Ectodermal cell (in vitro differentiated cells): ENCODE measurements at regions not wholly inside any gene's neighbourhood (a gene's known extent, or its start where the extent isn't known, plus 50 kb on each side); places are given as distances from the start of the nearest gene placed in this dataset.
"Not testable (repeated sequence)": the region's sequence is repeated elsewhere in the genome, so short reads cannot be mapped to it uniquely, and the experiment has no call there.

ENCODE experiments used
- H3K27ac ChIP-seq: 2 replicates; pipeline ENCODE4 v1.7.0; 2013; ENCODE audit warnings: mild to moderate bottlenecking, low read depth, low read length; ENCODE audit not compliant: insufficient read depth, poor library complexity, severe bottlenecking
- H3K27me3 ChIP-seq: 2 replicates; pipeline ENCODE4 v1.7.0; 2013; ENCODE audit warnings: mild to moderate bottlenecking, low read length; ENCODE audit not compliant: insufficient read depth, control insufficient read depth, poor library complexity, severe bottlenecking
- H3K36me3 ChIP-seq: one replicate; pipeline ENCODE4 v1.7.0; 2013; ENCODE audit warnings: low read length; ENCODE audit not compliant: control insufficient read depth, insufficient read depth
- H3K4me1 ChIP-seq: one replicate; pipeline ENCODE4 v1.7.0; 2013; ENCODE audit warnings: low read length; ENCODE audit not compliant: control insufficient read depth, insufficient read depth
- H3K4me3 ChIP-seq: 2 replicates; pipeline ENCODE4 v1.7.0; 2013; ENCODE audit warnings: low read depth, low read length, control low read depth; ENCODE audit not compliant: insufficient read depth
- H3K9me3 ChIP-seq: 2 replicates; pipeline ENCODE4 v1.7.0; 2013; ENCODE audit warnings: mild to moderate bottlenecking, low read length, moderate library complexity; ENCODE audit not compliant: control insufficient read depth
- WGBS, 2 experiments: methylation state at CpG; one replicate each; pipeline ENCODE4 v1.1.7; 2013; ENCODE audit warnings: missing lambda C conversion rate in 2 of 2; 5-methylcytosine and 5-hydroxymethylcytosine counted together

GRCh38 chr6:21282360-21282759 is 311.2 kb upstream of the SOX4 start:
- H3K4me3 ChIP-seq, H3K36me3 ChIP-seq, H3K9me3 ChIP-seq, H3K4me1 ChIP-seq, H3K27ac ChIP-seq, H3K27me3 ChIP-seq: not testable (repeated sequence)
- 90 to 97% methylated on average over 2 of the region's 3 CpGs for whole genome bisulfite sequencing, 2 experiments

- Histone ChIP-seq H3K4me3 (no peak overlapping the region), H3K4me1 (no peaks in the 10 kb centered on the region), H3K9me3 (no peaks in the 10 kb centered on the region), H3K27me3 (no peaks in the 10 kb centered on the region), H3K36me3 (no peaks in the 10 kb centered on the region), H3K27ac (no peak overlapping the region)
- 59 to 77% methylated on average over 3 of the region's 3 CpGs for WGBS, 2 experiments
These were observed 309.4 kb upstream of the SOX4 start for GRCh38 chr6:21284166-21284565.

GRCh38 chr6:21284706-21285105 is 308.8 kb upstream of the SOX4 start:
- Histone ChIP-seq H3K27ac (no peak overlapping the region), H3K27me3 (no peaks in the 10 kb centered on the region), H3K9me3 (no peaks in the 10 kb centered on the region), H3K4me1 (no peaks in the 10 kb centered on the region), H3K36me3 (no peaks in the 10 kb centered on the region), H3K4me3 (no peak overlapping the region)
- 90 to 91% methylated on average over 7 of the region's 7 CpGs for WGBS, 2 experiments

GRCh38 chr6:21294144-21294543 is 299.4 kb upstream of the SOX4 start:
- Histone ChIP-seq H3K36me3 (no peaks in the 10 kb centered on the region), H3K27me3 (no peaks in the 10 kb centered on the region), H3K4me1 (peaks cover 3% of the 10 kb centered on the region), H3K9me3 (no peaks in the 10 kb centered on the region), H3K27ac (no peak overlapping the region), H3K4me3 (no peak overlapping the region)
- WGBS, 2 experiments: 91 to 95% methylated on average over 8 of the region's 8 CpGs

- WGBS, 2 experiments: 94% methylated on average over 6 of the region's 6 CpGs
- Histone ChIP-seq H3K9me3 (no peaks in the 10 kb centered on the region), H3K4me1 (peaks cover 3% of the 10 kb centered on the region)
These were observed 297.9 kb upstream of the SOX4 start for GRCh38 chr6:21295506-21296240.

GRCh38 chr6:21297665-21298064 is 295.9 kb upstream of the SOX4 start:
- H3K36me3 ChIP-seq: no peaks in the 10 kb centered on the region
- no peak overlapping the region for H3K27ac ChIP-seq
- 94 to 97% methylated on average over 3 of the region's 3 CpGs for WGBS, 2 experiments

More at GRCh38 chr6:21295506-21296240, 297.9 kb upstream of the SOX4 start:
- H3K27ac ChIP-seq: no peak overlapping the region
- H3K36me3 ChIP-seq: no peaks in the 10 kb centered on the region
- no peak overlapping the region for H3K4me3 ChIP-seq
- no peaks in the 10 kb centered on the region for H3K27me3 ChIP-seq

GRCh38 chr6:21299216-21299615 is 294.3 kb upstream of the SOX4 start:
- no CpG with 5 or more reads among the region's 2 CpGs for WGBS, 2 experiments
- no peak overlapping the region for H3K4me3 ChIP-seq
- no peaks in the 10 kb centered on the region for H3K36me3 ChIP-seq
- no peaks in the 10 kb centered on the region for H3K9me3 ChIP-seq
- H3K27me3 ChIP-seq: no peaks in the 10 kb centered on the region
- peaks cover 2% of the 10 kb centered on the region for H3K4me1 ChIP-seq
- no peak overlapping the region for H3K27ac ChIP-seq

More at GRCh38 chr6:21297665-21298064, 295.9 kb upstream of the SOX4 start:
- no peaks in the 10 kb centered on the region for H3K27me3 ChIP-seq
- no peaks in the 10 kb centered on the region for H3K9me3 ChIP-seq
- H3K4me1 ChIP-seq: peaks cover 3% of the 10 kb centered on the region
- no peak overlapping the region for H3K4me3 ChIP-seq

GRCh38 chr6:21300439-21300838 is 293.1 kb upstream of the SOX4 start:
- 83 to 100% methylated on average over 1 to 2 of the region's 3 CpGs for WGBS, 2 experiments

GRCh38 chr6:21305893-21306332 is 287.6 kb upstream of the SOX4 start:
- Histone ChIP-seq H3K4me3 (no peak overlapping the region), H3K27me3 (no peaks in the 10 kb centered on the region), H3K9me3 (no peaks in the 10 kb centered on the region), H3K27ac (no peak overlapping the region), H3K36me3 (no peaks in the 10 kb centered on the region), H3K4me1 (peaks cover 7% of the 10 kb centered on the region)
- WGBS, 2 experiments: 93 to 95% methylated on average over 2 of the region's 2 CpGs

More at GRCh38 chr6:21300439-21300838, 293.1 kb upstream of the SOX4 start:
- H3K4me1 ChIP-seq: no peaks in the 10 kb centered on the region
- H3K27ac ChIP-seq: no peak overlapping the region
- no peaks in the 10 kb centered on the region for H3K27me3 ChIP-seq
- no peak overlapping the region for H3K4me3 ChIP-seq
- H3K36me3 ChIP-seq: no peaks in the 10 kb centered on the region
- H3K9me3 ChIP-seq: no peaks in the 10 kb centered on the region

- Histone ChIP-seq H3K4me1 (peaks cover 7% of the 10 kb centered on the region), H3K4me3 (no peak overlapping the region), H3K9me3 (no peaks in the 10 kb centered on the region), H3K27ac (no peak overlapping the region), H3K36me3 (no peaks in the 10 kb centered on the region), H3K27me3 (no peaks in the 10 kb centered on the region)
- 94 to 96% methylated on average over 4 of the region's 4 CpGs for WGBS, 2 experiments
These were observed 287.0 kb upstream of the SOX4 start for GRCh38 chr6:21306546-21306945.
